Kidney tubule cell (primary cell): ENCODE measurements at regions not wholly inside any gene's neighbourhood (a gene's known extent, or its start where the extent isn't known, plus 50 kb on each side); places are given as distances from the start of the nearest gene placed in this dataset.
"Not testable (repeated sequence)": the region's sequence is repeated elsewhere in the genome, so short reads cannot be mapped to it uniquely, and the experiment has no call there.

ENCODE experiments used
- DNase-seq: peaks from one replicate; pipeline ENCODE4 v3.0.0-alpha.2; 2018; ENCODE audit warnings: low spot score

GRCh38 chr2:242004223-242004901 lies 134.8 kb downstream of the RTP5 start:
- DNase-seq: no peak

- DNase-seq: no peak
These were observed 135.3 kb downstream of the RTP5 start for GRCh38 chr2:242004902-242005230.

GRCh38 chr2:242006091-242006634 lies 136.6 kb downstream of the RTP5 start:
- DNase-seq: not testable (repeated sequence)

GRCh38 chr2:242008908-242009307 lies 139.4 kb downstream of the RTP5 start:
- not testable (repeated sequence) for DNase-seq

GRCh38 chr2:242009846-242010245 lies 140.3 kb downstream of the RTP5 start:
- DNase-seq: not testable (repeated sequence)

GRCh38 chr2:242010252-242011166 lies 141.0 kb downstream of the RTP5 start:
- not testable (repeated sequence) for DNase-seq

GRCh38 chr2:242011167-242011513 lies 141.6 kb downstream of the RTP5 start:
- no peak for DNase-seq

GRCh38 chr2:242011516-242011915 lies 142.0 kb downstream of the RTP5 start:
- DNase-seq: no peak

GRCh38 chr2:242011991-242012764 lies 142.6 kb downstream of the RTP5 start:
- DNase-seq: no peak

GRCh38 chr2:242012956-242013764 lies 143.6 kb downstream of the RTP5 start:
- no peak for DNase-seq

- DNase-seq: no peak
These were observed 144.2 kb downstream of the RTP5 start for GRCh38 chr2:242013771-242014170.

GRCh38 chr2:242015108-242016065 lies 145.9 kb downstream of the RTP5 start:
- no peak for DNase-seq

GRCh38 chr2:242017086-242017485 lies 147.6 kb downstream of the RTP5 start:
- DNase-seq: no peak

- not testable (repeated sequence) for DNase-seq
These were observed 148.9 kb downstream of the RTP5 start for GRCh38 chr2:242018416-242018815.

- DNase-seq: no peak
These were observed 149.8 kb downstream of the RTP5 start for GRCh38 chr2:242019344-242019743.

- no peak for DNase-seq
These were observed 150.9 kb downstream of the RTP5 start for GRCh38 chr2:242020196-242021004.

- DNase-seq: no peak
These were observed 153.2 kb downstream of the RTP5 start for GRCh38 chr2:242022550-242023290.

GRCh38 chr2:242024751-242025355 lies 155.3 kb downstream of the RTP5 start:
- DNase-seq: no peak
